Osteocyte (in vitro differentiated cells): ENCODE measurements at regions not wholly inside any gene's neighbourhood (a gene's known extent, or its start where the extent isn't known, plus 50 kb on each side); places are given as distances from the start of the nearest gene placed in this dataset.

Experiments used
- DNase-seq: peaks from one replicate; pipeline ENCODE4 v3.0.0; 2021; ENCODE audit warnings: mixed read lengths; ENCODE audit not compliant: unreplicated experiment; ENCODE audit errors: extremely low spot score
- H3K27ac Mint-ChIP-seq: one replicate; pipeline ENCODE4 v1.8.0; 2021; ENCODE audit warnings: mild to moderate bottlenecking, mixed read lengths; ENCODE audit not compliant: unreplicated experiment
- H3K27me3 Mint-ChIP-seq: one replicate; pipeline ENCODE4 v1.8.0; 2021; ENCODE audit warnings: mixed read lengths; ENCODE audit not compliant: unreplicated experiment
- H3K36me3 Mint-ChIP-seq: one replicate; pipeline ENCODE4 v1.8.0; 2021; ENCODE audit warnings: mixed read lengths; ENCODE audit not compliant: unreplicated experiment
- H3K4me1 Mint-ChIP-seq: one replicate; pipeline ENCODE4 v1.8.0; 2021; ENCODE audit warnings: mixed read lengths; ENCODE audit not compliant: unreplicated experiment
- H3K4me3 Mint-ChIP-seq: one replicate; pipeline ENCODE4 v1.8.0; 2021; ENCODE audit warnings: mild to moderate bottlenecking, moderate library complexity, mixed read lengths; ENCODE audit not compliant: unreplicated experiment
- H3K9me3 Mint-ChIP-seq: one replicate; pipeline ENCODE4 v1.8.0; 2021; ENCODE audit warnings: mixed read lengths; ENCODE audit not compliant: unreplicated experiment
- TF ChIP-seq, protein P1 (sequence below): fragments of 200-600 bp; sonication (generic); IDR thresholded peaks from 2 replicates; pipeline ENCODE4 v1.5.0; 2021; ENCODE audit warnings: antibody characterized with exemption, mild to moderate bottlenecking, moderate library complexity

- Mint-ChIP-seq H3K27me3 (no peaks in the 10 kb centered on the region), H3K4me1 (no peaks in the 10 kb centered on the region), H3K27ac (no peak overlapping the region), H3K36me3 (no peaks in the 10 kb centered on the region), H3K4me3 (no peak overlapping the region), H3K9me3 (peaks cover 16% of the 10 kb centered on the region)
- TF ChIP-seq, protein P1, sequence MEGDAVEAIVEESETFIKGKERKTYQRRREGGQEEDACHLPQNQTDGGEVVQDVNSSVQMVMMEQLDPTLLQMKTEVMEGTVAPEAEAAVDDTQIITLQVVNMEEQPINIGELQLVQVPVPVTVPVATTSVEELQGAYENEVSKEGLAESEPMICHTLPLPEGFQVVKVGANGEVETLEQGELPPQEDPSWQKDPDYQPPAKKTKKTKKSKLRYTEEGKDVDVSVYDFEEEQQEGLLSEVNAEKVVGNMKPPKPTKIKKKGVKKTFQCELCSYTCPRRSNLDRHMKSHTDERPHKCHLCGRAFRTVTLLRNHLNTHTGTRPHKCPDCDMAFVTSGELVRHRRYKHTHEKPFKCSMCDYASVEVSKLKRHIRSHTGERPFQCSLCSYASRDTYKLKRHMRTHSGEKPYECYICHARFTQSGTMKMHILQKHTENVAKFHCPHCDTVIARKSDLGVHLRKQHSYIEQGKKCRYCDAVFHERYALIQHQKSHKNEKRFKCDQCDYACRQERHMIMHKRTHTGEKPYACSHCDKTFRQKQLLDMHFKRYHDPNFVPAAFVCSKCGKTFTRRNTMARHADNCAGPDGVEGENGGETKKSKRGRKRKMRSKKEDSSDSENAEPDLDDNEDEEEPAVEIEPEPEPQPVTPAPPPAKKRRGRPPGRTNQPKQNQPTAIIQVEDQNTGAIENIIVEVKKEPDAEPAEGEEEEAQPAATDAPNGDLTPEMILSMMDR: no peak
- no peak for DNase-seq
These were observed 238.1 kb downstream of the MED10 start for GRCh38 chr5:6140219-6140618.

- H3K27ac Mint-ChIP-seq: no peak overlapping the region
- no peaks in the 10 kb centered on the region for H3K36me3 Mint-ChIP-seq
- no peaks in the 10 kb centered on the region for H3K27me3 Mint-ChIP-seq
- DNase-seq: no peak
- H3K4me1 Mint-ChIP-seq: no peaks in the 10 kb centered on the region
- TF ChIP-seq, protein P1: no peak
- H3K9me3 Mint-ChIP-seq: peaks cover 20% of the 10 kb centered on the region
- no peak overlapping the region for H3K4me3 Mint-ChIP-seq
These were observed 242.4 kb downstream of the MED10 start for GRCh38 chr5:6135977-6136376.

DNA sequence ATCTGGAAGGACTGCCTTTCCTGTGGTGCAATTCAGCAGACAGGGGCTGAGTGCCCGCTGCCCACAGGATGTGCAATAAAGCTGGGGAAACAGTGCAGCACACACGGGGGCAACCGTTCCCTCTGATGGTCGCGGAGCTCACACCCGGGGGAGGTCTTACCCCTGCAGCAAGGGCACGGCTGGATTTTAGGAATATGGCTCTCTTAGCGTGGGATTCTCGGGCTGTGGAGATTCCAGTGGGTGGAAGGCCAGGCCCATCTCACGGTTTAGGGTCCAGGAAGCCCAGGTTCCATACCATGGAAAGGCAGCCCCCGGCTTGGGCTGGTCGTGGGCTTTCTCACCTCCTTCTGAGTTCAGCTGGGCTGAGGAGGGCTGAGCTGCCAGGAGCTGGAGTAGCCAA, 244.1 kb downstream of the MED10 start:
- DNase-seq: no peak

DNA sequence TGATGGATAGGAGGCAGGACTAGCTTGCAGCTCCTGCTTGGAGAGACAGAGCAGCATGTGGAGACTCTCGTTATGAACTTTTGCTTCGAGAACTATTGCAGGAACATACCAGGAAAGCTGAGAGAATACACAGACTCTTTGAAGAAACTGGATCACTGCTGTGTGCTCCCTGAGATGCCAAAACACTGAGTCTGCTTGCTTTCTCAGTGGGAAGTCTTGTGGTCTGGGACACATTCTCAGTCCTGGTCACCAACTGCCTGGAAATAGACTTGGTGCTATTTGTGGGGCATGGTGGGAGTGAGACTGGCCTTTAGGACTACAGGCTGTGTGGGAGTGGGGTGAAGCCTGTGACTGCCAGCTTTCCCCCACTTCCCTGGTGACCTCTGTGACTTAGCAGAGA, 252.6 kb downstream of the MED10 start:
- TF ChIP-seq, protein P1: no peak
- no peak overlapping the region for H3K4me3 Mint-ChIP-seq
- H3K27ac Mint-ChIP-seq: no peak overlapping the region
- no peaks in the 10 kb centered on the region for H3K36me3 Mint-ChIP-seq
- H3K27me3 Mint-ChIP-seq: no peaks in the 10 kb centered on the region
- peak; percentile 30 for DNase-seq
- H3K4me1 Mint-ChIP-seq: no peaks in the 10 kb centered on the region
- peaks cover 53% of the 10 kb centered on the region for H3K9me3 Mint-ChIP-seq

More for the DNA sequence above, 244.1 kb downstream of the MED10 start:
- Mint-ChIP-seq H3K4me3 (no peak overlapping the region), H3K9me3 (peaks cover 32% of the 10 kb centered on the region), H3K27me3 (no peaks in the 10 kb centered on the region), H3K36me3 (no peaks in the 10 kb centered on the region), H3K27ac (no peak overlapping the region), H3K4me1 (no peaks in the 10 kb centered on the region)
- TF ChIP-seq, protein P1: no peak

- Mint-ChIP-seq H3K27ac (no peak overlapping the region), H3K9me3 (peaks cover 33% of the 10 kb centered on the region), H3K4me3 (no peak overlapping the region), H3K4me1 (no peaks in the 10 kb centered on the region), H3K27me3 (no peaks in the 10 kb centered on the region), H3K36me3 (no peaks in the 10 kb centered on the region)
- TF ChIP-seq, protein P1: no peak
- peak; percentile 63 for DNase-seq
These were observed 259.7 kb downstream of the MED10 start for GRCh38 chr5:6118691-6119090.
